Stomach smooth muscle (tissue), 2 donors: ENCODE measurements at regions not wholly inside any gene's neighbourhood (a gene's known extent, or its start where the extent isn't known, plus 50 kb on each side); places are given as distances from the start of the nearest gene placed in this dataset.

Experiments
- H3K27ac ChIP-seq: one replicate; pipeline ENCODE4 v1.7.0; 2013; ENCODE audit warnings: mild to moderate bottlenecking, low read length, inconsistent platforms
- H3K27me3 ChIP-seq, 2 donors: one replicate each; pipeline ENCODE4 v1.7.0; 2013; ENCODE audit warnings: low read length in 2 of 2; ENCODE audit not compliant: insufficient read depth in 2 of 2, control insufficient read depth in 1 of 2
- H3K36me3 ChIP-seq, 2 donors: one replicate each; pipeline ENCODE4 v1.7.0; 2013; ENCODE audit warnings: low read length in 2 of 2; ENCODE audit not compliant: control insufficient read depth in 2 of 2, insufficient read depth in 2 of 2
- H3K4me1 ChIP-seq: one replicate; pipeline ENCODE4 v1.7.0; 2013; ENCODE audit warnings: low read length; ENCODE audit not compliant: control insufficient read depth, insufficient read depth
- H3K4me3 ChIP-seq, 2 donors: one replicate each; pipeline ENCODE4 v1.7.0; 2013; ENCODE audit warnings: low read length in 2 of 2
- H3K9ac ChIP-seq, 2 donors: one replicate each; pipeline ENCODE4 v1.7.0; 2013; ENCODE audit warnings: low read length in 2 of 2, mild to moderate bottlenecking in 1 of 2
- H3K9me3 ChIP-seq, 2 donors: one replicate each; pipeline ENCODE4 v1.7.0; 2013; ENCODE audit warnings: low read length in 2 of 2; ENCODE audit not compliant: control insufficient read depth in 2 of 2
- donor health status: healthy.
- donor health status: Pancreatic carcinoma.

DNA sequence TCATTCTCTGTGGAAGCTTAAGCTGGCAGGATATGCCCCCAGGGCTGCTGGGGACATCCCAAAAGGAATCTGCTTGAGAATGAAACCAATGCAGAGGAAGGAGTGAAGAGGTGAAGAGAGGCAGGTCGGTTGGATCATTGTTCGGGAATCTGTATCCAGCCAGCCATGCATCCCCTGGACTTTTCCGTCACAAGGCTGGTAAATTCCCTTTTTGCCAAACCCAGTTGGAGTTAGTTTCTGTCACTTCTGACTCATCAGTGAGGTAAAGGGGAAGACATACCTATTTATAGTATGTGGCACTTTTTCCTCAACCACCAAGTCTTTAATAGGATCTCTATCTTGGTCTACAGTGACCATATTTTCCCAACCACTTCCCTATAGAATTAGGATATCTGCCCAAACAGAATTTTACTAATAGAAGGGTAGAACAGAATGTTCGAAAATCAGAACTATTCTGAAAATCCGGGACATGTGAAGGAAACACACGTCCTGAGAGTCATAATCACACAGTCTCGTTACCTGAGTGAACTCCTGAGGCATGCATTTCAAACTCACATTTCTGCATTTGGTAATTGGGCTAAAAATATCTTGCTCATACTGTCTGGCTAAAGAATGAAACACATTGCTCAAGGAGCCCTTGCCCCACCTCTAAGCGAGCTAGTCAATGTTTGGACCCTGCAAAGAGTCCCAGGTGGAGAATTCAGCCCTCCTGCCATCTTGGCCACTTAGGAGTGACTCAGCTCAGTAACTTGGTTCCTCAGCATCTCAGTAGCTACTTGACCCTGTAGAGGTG lies 289.7 kb upstream of the ADAMTS9 start:
- Histone ChIP-seq H3K27me3 (no peaks in the 10 kb centered on the region), H3K4me1 (no peaks in the 10 kb centered on the region), H3K9ac (no peak overlapping the region), H3K27ac (no peak overlapping the region), H3K36me3 (peaks cover 0 to 8% of the 10 kb centered on the region in 2 donors), H3K4me3 (no peak overlapping the region), H3K9me3 (no peaks in the 10 kb centered on the region)

DNA sequence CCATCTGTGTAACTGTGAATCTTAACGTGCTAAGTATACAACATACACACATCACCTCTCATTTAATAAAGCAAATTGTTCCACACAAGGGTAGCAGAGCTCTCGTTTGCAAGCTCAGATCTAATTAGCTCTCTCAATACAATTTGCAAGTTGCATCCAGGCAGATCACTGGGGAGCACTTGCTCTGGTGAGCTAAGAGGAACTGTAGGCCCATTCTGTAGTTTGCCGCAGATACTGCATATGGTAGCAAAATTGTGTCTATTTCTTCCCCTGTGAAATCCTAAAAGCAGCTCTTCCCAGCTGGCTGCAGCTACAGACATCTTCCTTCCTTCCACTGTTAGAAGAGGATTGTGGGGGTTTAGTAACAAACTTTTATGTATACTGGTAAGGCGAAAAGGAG lies 288.7 kb upstream of the ADAMTS9 start:
- no peaks in the 10 kb centered on the region for H3K9me3 ChIP-seq
- H3K36me3 ChIP-seq: peaks cover 0 to 8% of the 10 kb centered on the region in 2 donors
- no peaks in the 10 kb centered on the region for H3K27me3 ChIP-seq
- no peaks in the 10 kb centered on the region for H3K4me1 ChIP-seq
- no peak overlapping the region for H3K9ac ChIP-seq
- no peak overlapping the region for H3K27ac ChIP-seq
- H3K4me3 ChIP-seq: no peak overlapping the region

DNA sequence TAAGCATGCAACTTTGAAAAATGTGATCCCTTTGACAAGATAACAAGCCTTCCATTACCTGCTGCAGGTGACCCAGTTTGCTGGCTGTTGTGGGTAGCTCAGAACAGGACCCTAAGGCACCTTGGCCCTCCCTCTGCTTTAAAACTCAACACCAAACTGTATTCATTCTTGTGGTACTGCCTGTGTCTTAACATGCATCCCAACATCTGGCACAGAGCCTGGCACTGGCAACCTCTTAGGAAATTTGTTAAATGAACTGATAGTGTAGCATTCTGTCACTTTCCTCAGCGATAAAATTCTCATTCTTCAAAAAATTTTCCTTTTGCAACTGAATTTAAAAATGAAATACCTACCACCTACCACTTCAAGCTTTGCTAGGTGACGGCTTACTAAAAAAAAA lies 287.3 kb upstream of the ADAMTS9 start:
- no peaks in the 10 kb centered on the region for H3K4me1 ChIP-seq
- peaks cover 0 to 8% of the 10 kb centered on the region in 2 donors for H3K36me3 ChIP-seq
- no peak overlapping the region for H3K4me3 ChIP-seq
- no peaks in the 10 kb centered on the region for H3K27me3 ChIP-seq
- H3K9ac ChIP-seq: no peak overlapping the region
- H3K9me3 ChIP-seq: no peaks in the 10 kb centered on the region
- H3K27ac ChIP-seq: no peak overlapping the region

DNA sequence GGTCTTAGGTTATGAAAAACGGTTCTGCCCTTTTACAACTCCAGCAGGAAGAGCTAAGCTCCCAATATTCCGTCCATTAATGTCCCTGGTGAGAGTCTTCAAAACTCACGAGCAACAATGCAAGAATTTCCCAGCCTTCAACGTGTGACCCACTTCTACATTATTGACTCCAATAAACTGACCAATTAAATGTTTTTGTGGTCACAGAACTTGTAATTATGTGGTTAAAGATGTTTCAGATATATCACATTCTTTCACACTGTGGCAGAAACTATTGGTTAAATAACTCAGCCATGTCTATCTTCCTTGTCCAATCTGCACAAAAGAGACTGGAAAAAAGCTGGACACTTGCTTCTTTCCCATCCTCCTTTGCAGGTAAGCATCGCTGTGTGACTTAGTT lies 286.6 kb upstream of the ADAMTS9 start:
- Histone ChIP-seq H3K27me3 (no peaks in the 10 kb centered on the region), H3K9ac (no peak overlapping the region), H3K9me3 (no peaks in the 10 kb centered on the region), H3K36me3 (peaks cover 0 to 8% of the 10 kb centered on the region in 2 donors), H3K4me3 (no peak overlapping the region), H3K4me1 (no peaks in the 10 kb centered on the region), H3K27ac (no peak overlapping the region)

DNA sequence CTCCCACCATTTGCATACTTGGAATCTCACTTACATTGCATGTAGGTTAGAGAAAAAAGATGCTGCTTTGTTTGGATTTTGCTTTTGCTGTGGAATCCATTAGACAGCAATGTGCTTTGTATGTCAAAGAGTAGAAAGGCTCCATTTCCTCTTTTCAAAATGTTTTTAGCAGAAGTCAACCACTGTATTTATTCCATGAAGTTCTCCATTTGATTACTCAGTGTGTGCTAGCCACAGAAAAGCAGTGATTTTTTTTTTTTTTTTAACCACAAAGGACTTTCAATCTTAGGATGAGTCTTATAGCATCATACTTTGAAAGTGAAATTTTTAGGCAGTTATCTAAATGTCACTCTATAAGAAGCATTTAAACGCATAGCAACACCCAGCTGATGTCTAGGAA lies 285.0 kb upstream of the ADAMTS9 start:
- Histone ChIP-seq H3K4me3 (no peak overlapping the region), H3K4me1 (no peaks in the 10 kb centered on the region), H3K27me3 (no peaks in the 10 kb centered on the region), H3K36me3 (peaks cover 0 to 8% of the 10 kb centered on the region in 2 donors), H3K9me3 (no peaks in the 10 kb centered on the region), H3K27ac (no peak overlapping the region), H3K9ac (no peak overlapping the region)

DNA sequence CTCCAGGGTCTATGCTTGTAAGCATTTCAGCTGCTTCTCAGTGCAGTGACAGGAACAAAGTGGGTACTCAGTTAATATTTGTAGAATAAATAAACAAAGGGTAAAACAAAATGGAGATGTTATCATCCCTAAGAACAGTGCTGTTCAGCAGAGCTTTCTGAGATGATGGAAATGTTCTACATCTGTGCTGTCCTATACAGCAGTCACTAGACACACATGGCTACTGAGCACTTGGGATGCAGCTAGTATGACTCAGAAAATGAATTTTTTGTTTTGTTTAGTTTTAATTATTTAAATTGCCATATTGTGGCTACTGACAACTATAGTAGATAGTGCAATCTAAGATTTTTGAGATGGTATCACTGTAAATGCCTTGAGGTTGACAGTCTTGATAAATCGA lies 283.8 kb upstream of the ADAMTS9 start:
- no peak overlapping the region for H3K4me3 ChIP-seq
- no peaks in the 10 kb centered on the region for H3K27me3 ChIP-seq
- H3K4me1 ChIP-seq: no peaks in the 10 kb centered on the region
- peaks cover 0 to 5% of the 10 kb centered on the region in 2 donors for H3K36me3 ChIP-seq
- no peak overlapping the region for H3K27ac ChIP-seq
- no peak overlapping the region for H3K9ac ChIP-seq
- H3K9me3 ChIP-seq: no peaks in the 10 kb centered on the region

DNA sequence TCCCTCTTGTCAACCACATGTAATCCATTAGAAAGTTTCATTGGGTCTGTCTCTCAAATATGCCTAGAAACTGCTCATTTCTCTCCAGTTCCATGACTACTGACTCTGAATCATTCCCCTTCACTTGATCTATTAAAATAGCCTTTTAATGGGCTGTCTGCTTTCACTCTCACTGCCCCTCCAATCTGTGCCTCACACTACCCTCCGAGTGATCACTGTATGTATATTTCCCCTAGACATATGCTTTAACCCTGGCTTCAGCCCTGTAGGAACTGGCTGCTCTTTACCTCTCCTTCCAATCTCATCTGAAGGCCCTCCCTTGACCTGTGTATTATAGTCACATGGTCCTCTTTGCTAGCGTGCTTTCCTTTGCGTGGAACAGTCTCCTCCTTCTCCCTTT lies 282.8 kb upstream of the ADAMTS9 start:
- Histone ChIP-seq H3K9ac (no peak overlapping the region), H3K4me1 (no peaks in the 10 kb centered on the region), H3K27ac (no peak overlapping the region), H3K36me3 (peaks cover 0 to 3% of the 10 kb centered on the region in 2 donors), H3K4me3 (no peak overlapping the region), H3K9me3 (no peaks in the 10 kb centered on the region), H3K27me3 (no peaks in the 10 kb centered on the region)

DNA sequence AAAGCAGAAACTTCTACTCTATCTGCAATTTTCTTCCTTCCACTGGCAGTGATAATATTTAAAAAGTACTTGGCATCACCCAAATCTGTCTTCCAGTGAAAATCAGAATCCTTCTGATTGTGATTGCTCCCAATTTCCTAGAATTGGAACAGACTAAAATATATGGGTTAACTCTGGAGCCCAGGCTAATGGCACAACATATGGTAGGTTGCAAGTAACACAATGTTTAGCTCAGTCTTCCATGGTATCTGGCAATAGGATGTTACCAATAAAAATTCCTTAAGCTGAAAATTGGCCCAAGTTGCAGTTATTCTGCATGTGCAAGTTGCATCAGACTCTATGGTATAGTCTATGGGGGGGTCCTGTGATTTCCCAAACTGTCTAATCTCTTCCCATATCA lies 273.5 kb upstream of the ADAMTS9 start:
- H3K9me3 ChIP-seq: no peaks in the 10 kb centered on the region
- H3K27ac ChIP-seq: no peak overlapping the region
- H3K9ac ChIP-seq: no peak overlapping the region
- peaks cover 4% of the 10 kb centered on the region for H3K4me1 ChIP-seq
- H3K4me3 ChIP-seq: no peak overlapping the region
- no peaks in the 10 kb centered on the region for H3K27me3 ChIP-seq
- H3K36me3 ChIP-seq: no peaks in the 10 kb centered on the region

DNA sequence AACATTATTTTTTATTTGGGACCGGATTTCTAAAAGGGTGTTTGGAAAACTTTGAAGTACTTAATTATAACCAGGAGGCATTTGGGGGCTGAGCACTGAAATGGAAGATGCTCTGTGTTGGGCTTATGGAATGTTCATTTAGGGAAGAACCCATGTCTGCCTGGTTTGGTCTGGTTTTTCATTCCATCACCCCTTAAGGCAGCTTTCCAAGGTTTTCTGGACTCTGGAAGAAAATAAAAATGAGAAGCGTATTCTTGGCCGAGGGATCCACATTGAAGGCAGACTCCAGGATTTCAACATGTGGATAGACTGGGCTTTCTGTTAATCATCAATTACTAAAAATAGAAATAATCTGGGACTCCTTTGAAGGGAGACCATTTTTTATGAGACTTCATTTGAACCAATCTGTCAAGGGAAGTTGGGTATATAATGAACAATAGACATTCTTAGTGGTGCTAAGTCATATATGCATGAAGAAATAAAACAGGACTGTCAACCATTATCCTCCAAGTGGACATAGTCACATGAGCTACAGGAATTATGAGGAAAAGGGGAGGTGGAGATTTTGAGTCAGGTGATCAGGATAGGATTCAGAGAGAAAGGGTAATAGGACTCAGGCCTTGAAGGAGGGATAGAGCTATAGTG lies 270.5 kb upstream of the ADAMTS9 start:
- peaks cover 4% of the 10 kb centered on the region for H3K4me1 ChIP-seq
- H3K27me3 ChIP-seq: no peaks in the 10 kb centered on the region
- H3K9me3 ChIP-seq: no peaks in the 10 kb centered on the region
- H3K4me3 ChIP-seq: no peak overlapping the region
- no peaks in the 10 kb centered on the region for H3K36me3 ChIP-seq
- H3K27ac ChIP-seq: no peak overlapping the region
- no peak overlapping the region for H3K9ac ChIP-seq

DNA sequence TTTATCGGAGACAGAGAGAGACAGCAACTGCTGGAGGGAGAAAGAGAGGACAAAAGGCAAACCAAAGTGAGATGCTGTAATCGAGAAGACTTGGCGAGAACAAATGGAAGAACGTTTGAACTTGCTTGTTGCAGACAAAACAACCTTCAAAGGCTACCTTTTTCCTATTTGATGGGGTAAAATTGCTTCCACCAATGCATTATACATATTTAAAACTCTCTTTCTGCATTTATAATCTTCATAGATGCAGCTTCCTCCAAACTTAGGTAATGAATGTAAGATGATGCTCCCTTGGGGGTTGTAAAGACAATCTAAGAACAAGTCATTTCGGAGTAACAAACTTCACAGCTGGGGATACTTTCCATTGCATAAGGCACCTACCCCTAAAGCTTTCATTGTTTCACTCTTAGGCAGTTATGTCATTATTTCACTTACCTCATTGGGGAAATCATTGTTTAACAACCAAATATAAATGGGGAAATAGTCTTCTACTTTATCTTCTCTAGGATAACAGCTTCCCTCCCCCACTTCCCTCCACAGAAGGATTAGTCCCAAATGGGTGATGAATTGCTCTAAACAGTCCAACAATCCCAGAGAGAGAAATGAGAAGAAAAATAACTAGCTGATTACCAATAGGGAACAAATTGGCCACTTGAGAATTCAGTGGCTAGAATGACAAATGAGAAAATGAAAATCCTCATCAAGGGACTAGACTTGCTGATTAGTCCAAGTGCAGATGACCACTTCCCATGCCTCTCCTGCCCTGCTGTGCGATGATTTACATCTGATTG lies 269.8 kb upstream of the ADAMTS9 start:
- Histone ChIP-seq H3K9me3 (no peaks in the 10 kb centered on the region), H3K4me3 (no peak overlapping the region), H3K27ac (no peak overlapping the region), H3K9ac (no peak overlapping the region), H3K4me1 (peaks cover 4% of the 10 kb centered on the region), H3K36me3 (no peaks in the 10 kb centered on the region), H3K27me3 (no peaks in the 10 kb centered on the region)
